Germinal center (tissue), 1 donor: ENCODE measurements at regions not wholly inside any gene's neighbourhood (a gene's known extent, or its start where the extent isn't known, plus 50 kb on each side); places are given as distances from the start of the nearest gene placed in this dataset.
"Not testable (repeated sequence)": the region's sequence is repeated elsewhere in the genome, so short reads cannot be mapped to it uniquely, and the experiment has no call there.

Experiments
- DNase-seq: peaks from one replicate; pipeline ENCODE4 v3.0.0; 2012; ENCODE audit warnings: mixed read lengths, low spot score

DNA sequence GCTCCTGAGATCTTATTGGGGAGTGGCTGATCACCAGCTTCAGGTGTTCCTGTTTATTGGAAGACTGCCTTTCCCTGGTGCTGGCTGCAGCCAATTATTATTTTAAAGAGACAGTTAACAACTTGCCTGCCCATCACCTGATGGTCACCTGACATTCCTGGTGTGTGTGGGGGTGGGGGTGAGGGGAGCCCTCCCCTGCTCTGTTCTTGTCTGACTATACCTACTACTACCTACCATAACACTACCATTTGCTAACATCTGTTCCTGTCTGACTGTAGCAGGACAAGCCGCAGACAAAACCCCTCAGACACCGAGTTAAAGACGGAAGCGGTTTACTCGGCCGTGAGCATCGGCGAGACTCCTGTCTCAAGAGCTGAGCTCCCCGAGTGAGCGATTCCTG lies 54.9 kb upstream of the NBPF3 start:
- DNase-seq, result no peak

DNA sequence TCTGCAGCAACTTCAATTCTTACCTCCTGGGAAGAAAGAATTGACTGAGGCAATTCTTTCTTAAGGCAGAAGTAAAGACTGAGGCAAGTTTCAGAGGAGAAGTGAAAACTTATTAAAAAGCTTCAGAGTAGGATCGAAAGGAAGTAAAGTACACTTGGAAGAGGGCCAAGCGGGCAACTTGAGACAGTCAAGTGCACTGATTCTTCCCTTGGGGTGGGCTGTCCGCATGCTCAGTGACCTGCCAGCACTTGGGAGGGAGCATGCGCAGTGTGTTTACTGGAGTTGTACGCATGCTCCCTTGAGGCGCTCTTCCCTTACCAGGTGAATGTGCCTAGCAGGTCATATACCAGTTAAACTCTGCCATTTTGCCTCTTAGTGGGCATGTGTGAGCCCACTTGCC lies 55.3 kb upstream of the NBPF3 start:
- DNase-seq, result no peak

DNA sequence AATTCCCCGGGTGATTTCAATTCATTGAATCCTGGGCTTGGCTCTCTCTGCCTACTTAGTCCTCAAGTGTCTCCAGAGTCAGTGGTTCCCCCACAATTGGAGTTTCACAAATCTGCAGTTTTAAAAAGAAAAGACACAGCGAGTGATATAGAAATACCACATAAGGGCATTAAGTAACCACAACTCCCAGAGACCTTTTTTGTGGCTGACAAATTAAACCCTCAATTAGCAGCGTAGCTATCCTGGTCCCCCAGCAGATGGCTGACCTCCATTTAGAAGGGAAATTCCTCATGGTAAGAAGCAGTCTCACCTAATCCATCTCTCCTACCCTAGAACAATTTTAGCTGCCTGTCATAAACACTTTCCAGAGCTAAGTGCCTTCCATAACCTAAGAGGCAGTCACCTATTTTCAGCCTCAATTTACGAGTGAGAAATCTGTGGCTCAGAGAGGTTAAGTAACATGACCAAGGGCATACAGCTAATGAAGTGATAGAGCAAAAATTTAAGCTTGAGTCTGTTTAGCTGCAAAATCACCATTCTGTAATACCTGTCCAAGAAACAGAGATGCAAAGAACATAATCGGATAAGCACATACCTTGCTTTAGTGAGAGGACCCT lies 56.0 kb upstream of the NBPF3 start:
- DNase-seq, result no peak

DNA sequence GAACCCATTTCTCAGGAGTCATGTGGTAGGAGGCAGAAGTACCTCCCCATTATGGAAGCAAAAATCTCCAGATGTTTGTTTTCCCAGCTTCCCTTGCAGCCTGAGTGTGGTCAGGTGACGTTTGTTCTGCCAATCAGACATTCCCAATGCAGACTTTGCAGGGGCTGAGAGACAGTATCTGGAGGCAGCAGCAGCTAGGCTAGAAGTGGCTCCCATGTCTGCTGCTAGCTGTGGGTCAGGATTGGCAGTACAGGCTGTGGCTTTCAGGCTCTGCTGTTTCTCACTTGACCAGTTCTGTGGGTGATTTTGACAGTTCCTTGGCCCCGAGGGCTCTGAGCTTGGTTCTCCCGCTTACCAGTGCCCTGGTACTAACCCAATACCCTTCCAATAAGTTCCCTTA lies 58.6 kb upstream of the NBPF3 start:
- no peak for DNase-seq

DNA sequence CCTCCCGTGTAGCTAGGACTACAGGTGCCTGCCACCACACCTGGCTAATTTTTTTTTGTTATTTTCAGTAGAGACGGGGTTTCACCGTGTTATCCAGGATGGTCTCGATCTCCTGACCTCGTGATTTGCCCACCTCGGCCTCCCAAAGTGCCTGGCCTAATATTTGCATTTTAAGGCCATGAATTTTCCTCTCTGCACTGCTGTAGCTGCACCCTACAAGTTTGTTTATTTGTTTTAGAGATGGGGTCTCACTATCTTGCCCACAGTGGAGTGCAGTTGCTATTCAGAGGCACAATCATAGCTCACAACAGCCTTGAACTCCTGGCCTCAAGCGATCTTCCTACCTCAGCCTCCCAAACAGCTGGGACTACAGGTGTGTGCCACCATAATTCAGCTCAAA lies 59.8 kb upstream of the NBPF3 start:
- not testable (repeated sequence) for DNase-seq

DNA sequence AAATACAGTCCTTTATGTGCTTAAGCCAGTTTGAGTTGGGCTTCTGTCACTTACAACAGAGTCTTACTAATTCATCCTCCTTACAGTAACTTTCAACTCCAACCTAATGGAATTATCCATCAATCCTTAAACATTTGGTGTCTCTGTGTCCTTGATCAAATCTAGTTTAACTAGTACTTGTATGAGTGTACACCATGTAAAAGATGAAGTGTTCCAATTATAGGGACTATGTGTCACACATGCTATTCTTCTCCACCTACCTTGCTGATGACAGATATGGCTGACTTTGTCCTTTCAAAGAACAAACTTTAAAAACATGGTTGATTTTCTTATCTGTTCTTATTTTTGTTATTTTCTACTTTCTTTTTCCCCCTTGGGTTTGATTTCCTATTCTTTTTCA lies 60.4 kb upstream of the NBPF3 start:
- DNase-seq, result no peak

DNA sequence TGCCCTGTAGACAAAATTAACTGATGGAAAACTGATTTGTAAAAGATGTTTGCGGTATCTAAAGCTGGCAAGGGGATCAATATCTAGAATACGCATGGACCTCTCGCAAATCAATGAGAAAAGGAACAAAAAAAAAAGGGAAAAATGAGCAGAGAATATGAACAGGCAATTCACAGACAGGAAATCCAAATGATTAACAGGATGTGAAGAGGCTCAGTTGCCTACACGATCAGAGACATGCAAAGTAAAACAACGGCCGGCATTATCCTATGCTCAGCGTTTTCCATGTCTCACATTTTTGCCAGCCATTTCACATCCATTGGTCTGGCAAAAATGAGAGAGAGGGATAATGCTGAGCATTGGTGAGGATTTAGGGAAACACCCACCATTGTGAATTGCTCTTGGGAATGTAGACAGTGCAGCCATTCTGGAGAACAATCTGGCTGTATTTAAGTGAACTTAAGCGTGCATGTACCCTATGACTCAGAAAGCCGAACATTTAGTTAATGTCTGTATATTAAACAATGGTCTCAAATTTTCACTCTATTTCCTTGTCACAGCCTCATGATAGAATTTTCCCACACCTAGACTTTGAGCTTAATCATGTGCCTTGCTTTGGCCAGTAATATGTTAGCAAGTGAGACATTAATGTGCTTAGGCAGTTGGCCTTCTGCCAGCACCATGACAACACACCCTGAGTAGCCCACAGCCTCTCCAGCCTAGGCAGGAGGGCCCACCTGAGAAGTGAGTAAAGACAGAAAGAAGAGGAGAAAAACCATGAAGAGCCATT lies 61.0 kb upstream of the NBPF3 start:
- no peak for DNase-seq

DNA sequence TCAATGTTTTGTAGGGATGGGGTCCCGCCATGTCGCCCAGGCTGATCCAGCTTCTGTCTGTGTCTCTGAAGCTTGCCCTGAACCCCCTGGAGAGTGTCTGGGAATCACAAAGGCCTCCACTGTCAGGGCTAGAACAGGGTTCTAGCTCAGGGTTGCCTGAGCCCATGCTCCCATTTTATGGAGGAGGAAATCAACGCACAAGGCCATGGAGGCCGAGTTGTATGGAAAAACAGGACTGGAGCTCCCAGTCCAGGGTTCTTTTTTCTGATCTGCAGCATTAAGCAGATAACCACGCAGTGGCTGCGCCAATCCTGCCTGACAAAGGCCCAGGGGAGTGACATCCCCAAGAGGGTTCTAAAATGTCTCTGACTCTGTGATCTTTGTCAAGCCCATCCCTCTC lies 67.6 kb upstream of the NBPF3 start:
- DNase-seq, result no peak

DNA sequence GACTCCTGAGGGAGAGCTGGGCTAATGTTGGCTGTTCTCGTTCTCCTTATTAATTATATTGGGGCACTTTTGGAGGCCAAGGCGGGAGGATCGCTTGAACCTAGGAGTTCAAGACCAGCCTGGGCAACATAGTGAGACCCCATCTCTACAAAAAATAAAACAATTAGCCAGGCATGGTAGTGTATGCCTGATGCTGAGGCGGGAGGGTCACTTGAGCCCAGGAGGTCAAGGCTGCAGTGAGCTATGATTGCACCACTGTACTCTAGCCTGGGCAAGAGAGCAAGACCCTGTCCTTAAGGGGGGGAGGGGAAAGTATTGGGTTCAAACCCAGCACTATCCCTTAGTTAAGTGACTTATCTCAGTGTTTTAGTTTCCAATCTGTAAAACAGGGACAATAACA lies 70.0 kb upstream of the NBPF3 start:
- DNase-seq, result no peak

DNA sequence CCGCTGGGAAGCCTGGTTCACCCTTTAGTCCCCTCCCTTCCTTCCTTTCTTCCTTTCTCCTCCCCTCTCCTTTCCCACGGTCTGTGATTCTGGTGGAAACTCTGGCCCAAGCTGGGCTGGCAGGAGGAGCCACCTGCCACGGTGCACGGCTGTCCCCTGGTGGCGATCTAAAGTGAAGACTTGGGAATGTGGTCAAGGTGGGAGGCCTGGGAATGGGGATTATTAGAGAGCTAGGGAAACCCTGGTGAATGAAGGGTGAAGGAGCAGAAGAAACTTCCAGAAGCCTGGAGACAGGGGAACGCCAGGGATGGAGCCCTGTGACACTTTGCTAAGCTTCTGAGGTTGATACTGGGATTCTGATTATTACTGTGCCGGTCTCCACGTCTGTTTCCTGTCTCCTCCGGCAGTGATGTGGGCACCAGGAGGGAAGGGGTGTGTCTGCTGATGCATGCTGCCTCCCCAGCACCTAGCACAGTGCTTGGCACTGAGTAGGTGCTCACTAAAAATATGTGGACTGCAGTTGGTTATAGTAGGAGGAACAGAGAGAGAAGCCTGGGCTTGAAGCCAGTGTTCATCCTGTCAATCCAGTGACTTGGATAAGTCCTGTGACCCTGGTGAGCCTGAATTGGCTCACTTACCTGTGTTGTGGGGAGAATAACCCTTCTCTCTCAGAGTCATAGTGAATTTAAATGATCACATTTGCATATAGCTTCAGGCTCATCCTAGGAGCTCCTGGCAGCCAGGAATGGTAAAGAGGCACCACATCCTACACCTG lies 71.2 kb upstream of the NBPF3 start:
- DNase-seq, result no peak

DNA sequence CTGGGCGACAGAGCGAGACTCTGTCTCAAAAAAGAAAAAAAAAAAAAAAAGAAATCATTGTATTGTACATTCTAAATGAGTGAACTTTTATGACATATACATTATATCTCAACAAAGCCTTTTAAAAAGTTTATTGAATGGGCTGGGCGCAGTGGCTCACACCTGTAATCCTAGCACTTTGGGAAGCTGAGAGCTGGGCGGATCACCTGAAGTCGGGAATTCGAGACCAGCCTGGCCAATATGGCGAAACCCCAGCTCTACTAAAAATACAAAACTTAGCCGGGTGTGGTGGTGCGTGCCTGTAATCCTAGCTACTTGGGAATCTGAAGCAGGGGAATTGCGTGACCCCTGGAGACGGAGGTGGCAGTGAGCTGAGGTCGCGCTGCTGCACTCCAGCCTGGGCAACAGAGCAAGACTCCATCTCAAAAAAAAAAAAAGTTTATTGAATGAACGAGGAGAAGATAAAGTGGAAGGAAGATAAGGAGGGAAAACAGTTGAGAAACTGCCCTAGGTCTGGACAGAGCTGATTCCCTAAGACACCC lies 71.9 kb upstream of the NBPF3 start:
- not testable (repeated sequence) for DNase-seq

DNA sequence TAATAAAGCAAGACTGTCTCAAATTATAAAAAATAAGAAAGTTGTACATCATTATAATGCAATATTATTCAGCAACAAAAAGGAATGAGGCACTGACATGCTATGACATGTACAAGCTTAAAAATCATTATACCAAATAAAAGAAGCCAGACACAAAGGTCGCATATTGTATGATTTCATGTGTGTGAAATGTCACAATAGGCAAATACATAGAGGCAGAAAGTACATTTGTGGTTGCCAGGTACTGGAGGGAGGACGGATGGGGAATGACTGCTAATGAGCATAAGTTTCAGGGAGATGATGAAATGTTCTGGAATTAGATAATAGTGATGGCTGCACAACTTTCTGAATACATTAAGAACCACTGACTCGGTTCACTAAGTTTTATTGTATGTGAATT lies 73.6 kb upstream of the NBPF3 start:
- DNase-seq, result no peak

DNA sequence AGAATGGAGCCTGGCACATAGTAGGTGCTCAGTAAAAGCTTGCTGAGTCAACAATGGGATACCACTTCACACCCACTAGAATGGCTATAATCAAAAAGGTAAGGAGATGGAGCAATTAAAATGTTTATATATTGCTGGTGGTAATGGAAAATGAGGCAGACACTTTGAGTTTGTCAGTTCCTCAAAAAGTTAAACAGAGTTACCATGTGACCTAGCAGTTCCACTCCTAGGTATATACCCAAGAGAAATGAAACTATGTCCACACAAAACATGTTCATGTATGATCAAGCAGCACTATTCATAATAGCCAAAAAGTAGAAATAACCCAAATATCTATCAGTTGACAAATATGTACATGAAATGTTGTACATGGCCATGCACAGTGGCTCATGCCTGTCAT lies 74.8 kb upstream of the ECE1 start:
- DNase-seq, result no peak

DNA sequence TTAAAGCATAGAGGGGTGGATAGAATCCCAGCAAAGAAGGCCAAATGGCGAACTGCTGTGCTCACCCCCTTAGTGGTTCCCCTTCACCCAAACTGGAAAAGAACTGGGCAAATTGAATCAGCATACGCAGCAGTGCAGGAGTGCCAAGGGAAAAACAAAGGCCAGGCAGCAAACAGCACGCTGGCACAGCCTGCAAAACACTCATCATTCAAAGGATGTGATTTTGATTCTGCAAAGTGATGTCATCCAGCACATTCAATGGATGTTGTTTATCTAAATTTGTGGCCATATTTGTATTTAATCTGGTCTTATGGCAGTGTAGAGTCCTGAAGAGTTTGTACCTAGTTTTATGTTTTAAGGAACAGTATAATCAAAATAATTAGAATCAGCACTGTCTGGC lies 71.8 kb upstream of the ECE1 start:
- DNase-seq, result no peak

DNA sequence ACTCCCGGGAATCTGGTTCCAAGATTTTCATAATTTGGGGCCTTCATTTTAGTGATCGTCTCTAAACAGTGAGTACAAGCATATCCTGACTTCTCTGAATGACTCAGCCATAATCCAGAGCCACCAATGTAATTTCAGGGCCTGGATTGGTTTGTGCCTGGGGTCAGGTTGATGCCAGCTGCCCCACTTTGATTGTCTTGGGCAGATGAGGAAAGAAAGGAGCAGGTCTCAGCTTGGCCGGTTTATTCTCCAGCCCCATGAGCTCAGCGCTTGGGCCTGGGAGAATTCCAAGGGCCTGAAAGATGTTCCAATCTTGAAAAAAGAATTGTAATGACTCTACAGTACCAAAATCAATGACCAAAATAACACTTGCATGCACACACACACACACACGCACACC lies 71.2 kb upstream of the ECE1 start:
- no peak for DNase-seq

DNA sequence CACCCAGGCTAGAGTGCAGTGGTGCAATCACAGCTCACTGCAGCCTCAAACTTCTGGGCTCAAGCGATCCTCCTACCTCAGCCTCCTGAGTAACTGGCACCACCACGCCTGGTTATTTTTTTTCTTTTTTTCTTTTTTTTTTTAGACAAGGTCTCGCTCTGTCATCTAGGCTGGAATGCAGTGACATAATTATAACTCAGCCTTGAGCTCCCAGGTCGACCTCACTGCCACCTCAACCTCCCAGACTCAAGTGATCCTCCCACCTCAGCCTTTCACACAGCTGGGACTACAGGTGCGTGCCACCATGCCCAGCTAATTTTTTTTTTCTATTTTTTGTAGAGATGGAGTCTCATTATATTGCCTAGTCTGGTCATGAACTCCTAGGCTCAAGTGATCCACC lies 66.9 kb upstream of the ECE1 start:
- no peak for DNase-seq

DNA sequence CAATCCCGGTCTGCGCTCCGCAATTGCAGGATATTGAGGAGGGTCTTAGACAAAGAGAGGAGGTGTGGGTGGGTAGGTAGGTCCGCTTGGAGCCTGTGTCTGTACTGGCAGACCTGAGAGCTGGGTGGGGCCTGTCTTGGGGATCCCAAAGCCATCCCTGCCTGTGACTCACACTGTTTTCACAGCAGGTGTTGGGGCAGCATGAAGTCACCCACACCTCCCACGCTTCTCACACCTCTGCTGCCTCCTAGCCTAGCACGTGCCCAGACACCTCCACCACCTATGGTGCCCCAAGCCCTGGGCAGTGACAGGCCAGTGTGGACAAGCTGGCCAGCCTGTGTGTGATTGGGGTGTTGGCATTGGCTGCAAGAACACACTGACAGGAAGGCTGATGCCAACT lies 65.7 kb upstream of the ECE1 start:
- DNase-seq, result no peak

DNA sequence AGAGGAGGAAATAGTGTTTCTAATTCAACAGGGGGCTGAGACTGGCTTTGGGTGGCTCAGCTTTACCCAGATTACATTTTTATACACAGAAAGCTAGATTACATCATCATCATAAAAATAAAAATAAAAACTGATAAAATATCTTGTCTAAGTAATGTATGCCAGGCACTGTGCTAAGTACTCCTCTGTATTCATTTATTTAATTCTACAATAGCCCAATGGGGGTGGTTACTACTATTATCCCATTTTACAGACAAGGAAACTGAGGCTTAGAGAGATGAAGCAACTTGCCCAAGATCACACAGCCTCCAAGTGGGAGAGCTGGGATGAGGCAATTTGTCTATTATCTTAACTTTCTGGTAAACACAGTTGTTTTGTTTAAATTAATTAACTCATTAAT lies 62.3 kb upstream of the ECE1 start:
- DNase-seq, result no peak

DNA sequence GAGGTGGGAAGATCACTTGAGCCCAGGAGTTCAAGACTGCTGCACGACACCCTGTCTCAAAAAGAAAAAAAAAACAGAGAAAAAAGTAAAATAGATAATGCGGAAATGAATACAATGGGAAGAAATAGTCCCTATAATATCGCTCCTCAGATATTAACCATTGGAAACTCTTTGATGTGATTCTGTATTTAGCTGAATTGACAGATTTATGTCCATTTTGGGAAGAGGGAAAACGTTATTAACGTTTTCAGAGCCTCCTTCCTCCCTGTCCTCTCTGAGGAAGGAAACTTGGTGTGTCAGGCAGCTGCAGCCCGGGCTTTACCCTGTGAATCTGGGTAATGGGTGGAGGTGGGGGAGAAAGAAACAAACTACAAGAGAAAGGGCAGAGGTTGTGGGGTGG lies 61.6 kb upstream of the ECE1 start:
- no peak for DNase-seq

DNA sequence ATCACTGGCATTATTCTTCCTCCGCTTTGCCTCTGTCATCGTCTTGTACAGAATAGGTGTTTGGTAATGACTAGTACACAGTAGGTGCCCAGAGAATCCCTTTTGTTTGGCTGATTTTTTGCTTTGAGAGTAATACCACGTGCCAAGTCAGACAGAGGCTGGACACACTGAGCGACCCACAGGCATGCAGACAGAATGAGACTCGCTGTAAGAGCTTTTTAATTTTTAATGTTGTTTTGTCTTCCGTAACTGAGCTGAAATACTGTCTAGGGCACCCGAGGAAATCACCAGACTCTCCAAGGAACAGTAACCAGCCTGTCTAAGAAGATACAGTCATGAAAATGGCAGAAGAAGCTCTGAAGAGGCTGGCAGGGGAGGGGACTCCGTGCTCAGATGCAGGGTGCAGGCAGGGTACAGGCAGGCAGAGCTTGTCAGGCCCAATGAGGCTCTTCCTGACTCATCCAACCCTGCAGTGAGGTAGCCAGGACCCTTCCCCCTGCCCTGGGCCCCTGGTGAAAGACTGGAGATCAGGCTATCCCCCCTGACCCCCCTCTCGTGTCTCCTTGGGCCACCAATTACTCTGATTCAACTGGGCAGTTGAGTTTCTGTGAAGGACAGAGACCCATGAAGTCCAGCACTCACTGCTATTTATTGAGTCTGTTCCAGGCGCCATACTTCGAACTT lies 60.1 kb upstream of the ECE1 start:
- no peak for DNase-seq

DNA sequence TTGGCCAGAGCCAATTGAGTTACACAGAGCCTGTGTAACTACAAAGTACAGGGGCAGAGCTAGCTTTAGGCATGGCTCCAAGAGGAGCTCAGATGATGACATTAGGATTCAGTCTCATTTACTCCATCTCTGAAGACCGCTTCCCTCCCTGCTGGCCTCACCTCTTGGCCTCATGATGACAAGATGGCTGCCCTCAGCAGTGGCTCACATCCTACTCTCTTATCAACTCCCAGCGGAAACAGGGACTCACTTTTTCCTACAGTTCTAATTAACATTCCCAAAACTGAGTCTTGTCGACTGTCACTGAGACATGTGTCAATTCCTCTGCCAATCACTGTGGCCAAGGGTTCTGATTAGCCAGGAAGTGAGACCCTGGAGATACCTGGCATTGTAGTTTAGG lies 59.4 kb upstream of the ECE1 start:
- DNase-seq, result no peak

DNA sequence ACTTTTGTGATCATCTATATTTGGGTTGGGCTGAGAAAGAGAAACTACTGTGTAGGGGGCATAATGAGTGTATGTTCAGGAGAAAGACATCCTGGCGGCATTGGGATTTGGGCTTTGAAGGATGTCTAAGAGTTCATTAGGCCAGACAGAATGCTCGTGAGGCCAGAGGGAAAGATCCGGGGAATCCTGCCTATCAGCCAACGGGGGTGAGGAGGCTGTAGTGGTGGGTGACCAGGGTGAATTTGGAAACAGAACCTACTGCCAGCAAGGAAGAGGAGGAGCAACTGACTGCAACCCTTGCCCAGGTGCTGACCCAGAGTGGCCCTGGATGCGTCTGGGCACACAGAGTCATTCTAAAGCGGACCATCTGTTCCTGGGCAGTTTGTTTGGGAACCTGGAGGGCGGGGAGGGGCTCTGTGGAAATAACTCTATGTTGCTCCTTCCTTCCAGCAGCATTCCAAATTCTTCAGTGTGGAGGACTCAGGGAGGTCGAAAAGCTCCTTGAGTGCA lies 56.9 kb upstream of the ECE1 start:
- DNase-seq, result no peak
